OCI-LY1 (cell line): ENCODE measurements at regions not wholly inside any gene's neighbourhood (a gene's known extent, or its start where the extent isn't known, plus 50 kb on each side); places are given as distances from the start of the nearest gene placed in this dataset.

Experiments used
- CTCF ChIP-seq: fragments of 200-600 bp; sonication (generic), shearing (Covaris generic); IDR thresholded peaks from 2 replicates; pipeline ENCODE4 v1.5.1; 2017; ENCODE audit warnings: mild to moderate bottlenecking, antibody characterized with exemption, low read length, moderate library complexity, mixed read lengths
- EZH2 ChIP-seq: fragments of 200-600 bp; sonication (generic), shearing (Covaris generic); IDR thresholded peaks from 2 replicates; pipeline ENCODE4 v1.8.0; 2017; ENCODE audit warnings: borderline replicate concordance, mixed run types, mild to moderate bottlenecking, antibody characterized with exemption, low read length, moderate library complexity, mixed read lengths

- TF ChIP-seq CTCF (no peak), EZH2 (no peak)
These were observed 63.4 kb upstream of the PELI1 start for GRCh38 chr2:64207573-64207972.
